ENCODE measurements at regions not wholly inside any gene's neighbourhood (a gene's known extent, or its start where the extent isn't known, plus 50 kb on each side); places are given as distances from the start of the nearest gene placed in this dataset.

GRCh38 chr6:164859816-164860215 is 449.6 kb downstream of the C6orf118 start:
- Histone ChIP-seq H3K36me3 (ENCODE audit: insufficient read depth, low read length) (no peaks in the 10 kb centered on the region), H3K27me3 (ENCODE audit: insufficient read depth, low read depth, low read length) (no peaks in the 10 kb centered on the region), H3K9me3 (ENCODE audit: low read length) (no peaks in the 10 kb centered on the region), H2AFZ (ENCODE audit: low read depth, low read length) (no peak overlapping the region), H3K4me3 (ENCODE audit: low read length) (no peak overlapping the region), H3K4me2 (ENCODE audit: low read length) (no peak overlapping the region), H3K27ac (ENCODE audit: low read length) (no peak overlapping the region), H3K9me2 (ENCODE audit: insufficient read depth, low read length) (peaks cover 3% of the 10 kb centered on the region), H3F3A (ENCODE audit: insufficient read depth, low read length, poor library complexity, severe bottlenecking) (no peaks in the 10 kb centered on the region), H3K9ac (ENCODE audit: low read length) (no peak overlapping the region), H4K20me1 (ENCODE audit: insufficient read depth) (no peaks in the 10 kb centered on the region), H3K79me2 (replicated peaks; ENCODE audit: insufficient read depth, low read length) (no peaks in the 10 kb centered on the region)
- no peak for TF ChIP-seq EP300 (conservative IDR thresholded peaks at IDR 0.05; ENCODE audit: poor library complexity, severe bottlenecking)
- TF ChIP-seq RAD21 (conservative IDR thresholded peaks at IDR 0.05): no peak
- TF ChIP-seq SMC3 (conservative IDR thresholded peaks at IDR 0.05; ENCODE audit: poor library complexity): no peak
- TF ChIP-seq MXI1 (conservative IDR thresholded peaks at IDR 0.05; ENCODE audit: poor library complexity, severe bottlenecking): no peak
- no peak for TF ChIP-seq CTCF (IDR thresholded peaks at IDR 0.05; ENCODE audit: poor library complexity, severe bottlenecking)
- no peak for TF ChIP-seq POLR2AphosphoS5 (IDR thresholded peaks at IDR 0.05)
- no peak for TF ChIP-seq REST (IDR thresholded peaks at IDR 0.05; ENCODE audit: borderline replicate concordance)
- TF ChIP-seq TAF1 (IDR thresholded peaks at IDR 0.05; ENCODE audit: low read depth): no peak
- TF ChIP-seq EZH2 (IDR thresholded peaks at IDR 0.05; ENCODE audit: borderline replicate concordance, insufficient read depth, low read length, poor library complexity, severe bottlenecking): no peak

GRCh38 chr6:164856138-164856537 is 453.3 kb downstream of the C6orf118 start:
- no peaks in the 10 kb centered on the region for H4K20me1 ChIP-seq (ENCODE audit: insufficient read depth)
- H3K27me3 ChIP-seq (ENCODE audit: insufficient read depth, low read depth, low read length): no peaks in the 10 kb centered on the region
- TF ChIP-seq MXI1 (conservative IDR thresholded peaks at IDR 0.05; ENCODE audit: poor library complexity, severe bottlenecking) (no peak), POLR2AphosphoS5 (IDR thresholded peaks at IDR 0.05) (no peak), EZH2 (IDR thresholded peaks at IDR 0.05; ENCODE audit: borderline replicate concordance, insufficient read depth, low read length, poor library complexity, severe bottlenecking) (no peak), EP300 (conservative IDR thresholded peaks at IDR 0.05; ENCODE audit: poor library complexity, severe bottlenecking) (no peak), CTCF (IDR thresholded peaks at IDR 0.05; ENCODE audit: poor library complexity, severe bottlenecking) (no peak), SMC3 (conservative IDR thresholded peaks at IDR 0.05; ENCODE audit: poor library complexity) (no peak), TAF1 (IDR thresholded peaks at IDR 0.05; ENCODE audit: low read depth) (no peak), RAD21 (conservative IDR thresholded peaks at IDR 0.05) (no peak), REST (IDR thresholded peaks at IDR 0.05; ENCODE audit: borderline replicate concordance) (no peak)
- H3K9me2 ChIP-seq (ENCODE audit: insufficient read depth, low read length): peaks cover 3% of the 10 kb centered on the region
- H3F3A ChIP-seq (ENCODE audit: insufficient read depth, low read length, poor library complexity, severe bottlenecking): no peaks in the 10 kb centered on the region
- H3K9ac ChIP-seq (ENCODE audit: low read length): no peak overlapping the region
- no peak overlapping the region for H3K27ac ChIP-seq (ENCODE audit: low read length)
- no peak overlapping the region for H2AFZ ChIP-seq (ENCODE audit: low read depth, low read length)
- no peak overlapping the region for H3K4me2 ChIP-seq (ENCODE audit: low read length)
- H3K9me3 ChIP-seq (ENCODE audit: low read length): no peaks in the 10 kb centered on the region
- H3K4me3 ChIP-seq (ENCODE audit: low read length): no peak overlapping the region
- H3K36me3 ChIP-seq (ENCODE audit: insufficient read depth, low read length): no peaks in the 10 kb centered on the region
- no peaks in the 10 kb centered on the region for H3K79me2 ChIP-seq (replicated peaks; ENCODE audit: insufficient read depth, low read length)

All from neural cell (in vitro differentiated cells).